Right forelimb (tissue), 1 donor: ENCODE measurements at regions not wholly inside any gene's neighbourhood (a gene's known extent, or its start where the extent isn't known, plus 50 kb on each side); places are given as distances from the start of the nearest gene placed in this dataset.
A peak's percentile ranks its signal among the peaks of the same experiment; 100 is the strongest.

ENCODE experiments used
- DNase-seq: peaks from one replicate; pipeline ENCODE4 v3.0.0-alpha.2; 2018

GRCh38 chr5:174159327-174160114 lies 114.0 kb downstream of the NSG2 start:
- DNase-seq: no peak

DNA sequence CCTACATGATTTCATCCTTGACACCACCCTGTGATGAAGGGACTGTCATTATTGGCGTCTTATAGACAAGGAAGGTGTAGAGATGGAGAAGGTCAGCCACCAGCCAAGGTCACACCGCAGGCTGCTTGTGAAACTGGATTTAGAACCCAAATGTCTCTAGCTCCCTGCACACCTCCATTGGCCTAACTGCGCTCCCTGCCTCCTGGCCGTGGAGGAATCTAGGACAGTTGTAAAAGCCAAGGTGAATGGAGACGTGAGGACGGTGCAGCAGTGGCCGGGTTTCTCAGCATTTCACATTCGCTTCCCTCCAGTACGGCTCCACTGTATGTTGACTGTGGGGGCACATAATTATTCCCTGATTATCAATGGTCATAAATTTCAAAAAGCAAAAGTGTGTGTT lies 119.9 kb downstream of the NSG2 start:
- no peak for DNase-seq

GRCh38 chr5:174166231-174167079 lies 120.9 kb downstream of the NSG2 start:
- no peak for DNase-seq

- no peak for DNase-seq
Measured at GRCh38 chr5:174167080-174167910, 121.8 kb downstream of the NSG2 start.

DNA sequence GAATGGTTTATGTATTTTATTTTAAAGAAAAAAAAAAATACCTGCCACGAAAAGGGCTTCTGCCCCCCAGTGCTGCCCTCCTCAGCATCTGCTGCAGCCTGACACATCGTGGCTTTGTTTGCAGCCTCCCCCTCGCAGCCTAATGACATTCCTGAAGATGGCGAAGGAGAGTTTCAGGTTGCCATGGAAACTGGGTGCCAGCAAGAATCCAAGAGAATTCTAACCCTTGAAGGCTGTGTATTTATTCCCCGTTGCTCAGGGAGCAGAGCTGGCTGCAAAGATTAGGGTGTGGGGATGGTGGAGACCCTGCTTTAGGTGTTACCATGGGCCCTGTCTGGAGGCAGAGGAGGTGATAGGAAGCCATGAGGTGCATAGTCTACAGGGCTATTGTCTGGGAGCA lies 126.6 kb downstream of the NSG2 start:
- no peak for DNase-seq

GRCh38 chr5:174172566-174172965 lies 127.1 kb downstream of the NSG2 start:
- DNase-seq: no peak

- no peak for DNase-seq
Measured at GRCh38 chr5:174173766-174174165, 128.3 kb downstream of the NSG2 start.

- no peak for DNase-seq
Measured at GRCh38 chr5:174175716-174176268, 130.3 kb downstream of the NSG2 start.

- no peak for DNase-seq
Measured at GRCh38 chr5:174176511-174176910, 131.0 kb downstream of the NSG2 start.

DNA sequence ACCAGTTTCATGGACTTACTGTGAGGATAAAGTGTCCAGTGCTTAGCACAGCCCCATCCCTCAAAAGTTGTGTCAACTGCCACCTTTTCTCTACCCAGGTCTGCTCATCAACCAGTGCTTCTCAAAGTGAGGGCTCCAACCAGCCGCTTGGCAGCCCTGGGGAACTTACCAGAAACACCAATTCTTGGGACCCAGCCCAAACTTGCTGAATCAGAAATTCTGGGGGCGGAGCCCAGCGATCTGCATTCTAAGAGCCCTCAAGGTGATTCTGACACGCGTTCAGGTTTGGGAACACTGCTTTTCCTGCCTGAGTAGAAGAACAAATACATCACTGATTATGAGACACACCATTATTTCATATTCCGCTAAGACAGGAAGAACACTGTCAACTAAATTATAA lies 132.0 kb downstream of the NSG2 start:
- DNase-seq: no peak

- no peak for DNase-seq
Measured at GRCh38 chr5:174177976-174178605, 132.6 kb downstream of the NSG2 start.

DNA sequence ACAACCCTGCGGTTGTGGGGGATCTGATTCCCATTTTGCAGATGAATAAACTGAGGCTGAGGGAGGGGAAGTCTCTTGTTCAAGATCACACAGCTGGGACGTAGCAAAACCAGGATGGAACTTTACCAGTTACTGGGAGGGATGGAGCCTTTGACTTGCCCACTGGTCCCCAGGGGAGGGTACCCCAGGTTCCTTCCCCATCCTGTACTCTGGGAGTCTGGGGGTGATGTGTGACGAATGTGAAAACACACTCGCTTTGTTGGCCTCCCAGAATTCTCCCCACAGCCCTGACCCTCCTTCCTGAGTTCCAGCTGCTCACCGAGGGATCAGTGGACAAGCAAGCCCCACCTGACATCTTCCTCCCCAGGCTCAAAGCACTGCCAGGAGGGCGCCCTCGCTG lies 135.1 kb downstream of the NSG2 start:
- no peak for DNase-seq

GRCh38 chr5:174182111-174182510 lies 136.6 kb downstream of the NSG2 start:
- DNase-seq: no peak

- no peak for DNase-seq
Measured at GRCh38 chr5:174183701-174184100, 138.2 kb downstream of the NSG2 start.

DNA sequence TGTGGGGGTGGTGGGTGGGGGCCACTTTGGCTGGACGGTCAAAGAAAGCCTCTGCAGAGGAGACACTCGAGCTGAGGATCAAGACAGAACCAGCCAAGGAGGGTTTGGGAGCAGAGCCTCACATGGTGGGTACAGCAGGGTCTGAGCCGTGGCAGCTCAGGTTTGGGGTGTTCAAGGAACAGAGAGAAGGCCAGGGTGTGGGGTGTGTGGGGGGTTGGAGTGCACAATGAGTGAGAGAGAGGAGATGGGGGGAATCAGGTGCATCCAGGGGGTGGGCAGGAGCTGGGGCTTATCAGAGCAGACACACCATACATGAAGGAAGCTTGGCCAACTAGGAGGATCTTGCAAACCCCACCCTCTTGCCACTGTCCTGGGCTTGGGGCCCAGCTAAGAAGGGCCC lies 140.0 kb downstream of the NSG2 start:
- DNase-seq: no peak

DNA sequence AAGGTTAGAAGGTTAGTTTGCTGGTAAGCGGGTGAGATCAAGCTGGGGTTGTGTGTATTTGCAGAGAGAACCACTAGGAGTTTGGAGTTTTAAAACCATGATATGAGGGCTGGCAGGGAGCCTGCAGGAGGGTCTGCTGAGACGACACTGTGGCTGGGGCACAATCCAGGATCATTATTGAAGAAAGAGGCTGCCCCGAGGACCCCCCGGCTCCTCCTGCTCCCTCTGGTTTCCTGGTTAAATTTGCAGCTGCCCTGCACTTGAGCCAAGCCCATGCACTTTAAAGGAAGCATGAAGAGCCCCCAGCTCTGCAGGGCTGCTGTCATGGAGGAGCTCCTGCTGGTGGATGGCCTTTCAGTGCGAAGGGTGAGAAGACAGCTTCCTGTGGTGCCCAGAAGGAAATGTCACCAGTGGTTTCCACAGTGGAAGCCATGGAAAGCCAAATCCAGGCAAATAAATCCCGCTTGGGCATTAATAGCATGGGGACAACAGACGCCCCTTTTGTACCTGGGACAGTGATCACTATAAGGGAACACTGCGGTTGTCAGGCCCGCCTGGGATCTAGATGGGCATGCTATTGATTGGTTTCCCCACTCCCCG lies 140.7 kb downstream of the NSG2 start:
- DNase-seq: no peak

- no peak for DNase-seq
Measured at GRCh38 chr5:174187001-174187400, 141.5 kb downstream of the NSG2 start.

DNA sequence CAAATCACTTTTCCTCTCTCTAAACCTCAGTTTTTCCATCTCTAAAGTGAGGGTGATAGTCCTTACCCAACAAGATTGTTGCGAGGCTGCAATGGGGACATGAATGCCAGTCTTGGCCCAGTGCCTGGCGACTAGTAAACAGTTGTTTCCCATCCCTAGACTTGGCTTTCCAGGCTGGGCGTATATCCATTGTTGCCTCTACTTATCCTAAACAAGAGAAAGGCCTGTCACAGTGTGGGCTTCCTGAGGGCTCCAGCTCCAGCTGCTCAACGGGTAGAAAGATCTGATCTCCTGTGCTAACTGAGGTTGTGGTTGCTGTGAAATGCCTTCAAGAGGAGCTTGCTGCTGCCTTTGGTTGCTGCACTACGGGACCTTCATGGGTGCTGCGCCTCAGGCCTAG lies 142.0 kb downstream of the NSG2 start:
- no peak for DNase-seq

DNA sequence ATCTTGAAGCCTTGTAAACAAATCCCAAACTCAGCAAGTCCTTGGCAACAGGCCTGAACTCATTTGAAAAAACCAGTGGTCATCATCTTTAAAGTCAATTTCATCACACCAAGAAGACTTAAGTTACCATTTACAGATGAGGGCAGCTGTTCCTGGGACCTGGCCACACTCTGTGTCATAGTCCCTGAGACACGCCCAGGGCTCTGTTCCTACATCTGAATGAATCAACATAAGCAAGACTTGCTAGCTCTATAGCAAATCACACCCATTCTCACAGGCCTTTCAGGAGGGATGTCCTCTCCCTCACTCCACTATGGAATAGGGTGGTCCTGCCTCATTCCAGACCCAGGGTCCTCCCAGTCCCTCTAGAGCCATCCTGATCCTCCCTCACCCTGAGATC lies 142.8 kb downstream of the NSG2 start:
- DNase-seq: no peak

DNA sequence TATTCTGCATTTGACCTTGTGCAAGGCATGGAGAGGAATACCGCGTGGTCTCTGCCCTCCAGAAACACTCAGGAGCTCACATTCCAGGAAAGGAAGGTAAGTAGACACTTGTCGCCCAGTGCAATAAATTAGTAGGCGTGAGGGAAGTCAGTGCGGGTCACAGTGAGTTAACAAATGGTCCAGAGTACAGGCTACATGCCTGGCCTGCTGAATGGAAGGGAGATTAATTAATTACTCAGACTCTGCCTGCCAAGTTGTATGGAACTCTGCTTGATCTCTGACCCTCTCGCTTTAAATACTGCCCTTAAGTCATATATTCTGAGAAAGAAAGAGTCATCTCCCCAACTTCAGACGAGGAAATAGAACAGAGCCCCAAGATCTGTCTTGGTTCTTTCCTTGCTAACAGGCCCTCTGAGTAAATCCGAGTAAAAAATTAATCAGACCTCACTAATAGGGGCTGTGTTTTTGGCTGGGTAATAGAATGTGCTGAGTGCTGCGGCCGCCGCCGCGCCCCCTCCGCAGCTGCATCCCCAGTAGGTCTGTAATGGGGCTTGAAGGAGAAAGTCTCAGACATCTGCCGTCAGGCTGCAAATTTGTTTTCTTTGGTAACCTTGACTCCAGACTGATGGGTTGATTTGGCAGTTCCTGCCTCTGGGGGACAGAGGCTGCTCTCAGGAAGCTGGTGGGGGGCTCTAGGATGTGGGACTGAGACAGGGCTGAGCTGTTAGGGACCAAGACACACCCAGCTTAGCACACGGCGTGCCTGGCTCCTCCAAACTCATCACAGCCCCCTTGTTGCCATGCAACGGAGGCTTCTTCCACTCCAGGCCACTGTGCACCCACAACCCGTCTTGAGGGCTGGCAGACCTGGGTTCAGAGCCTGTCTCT lies 144.4 kb downstream of the NSG2 start:
- peak; percentile 53 for DNase-seq

DNA sequence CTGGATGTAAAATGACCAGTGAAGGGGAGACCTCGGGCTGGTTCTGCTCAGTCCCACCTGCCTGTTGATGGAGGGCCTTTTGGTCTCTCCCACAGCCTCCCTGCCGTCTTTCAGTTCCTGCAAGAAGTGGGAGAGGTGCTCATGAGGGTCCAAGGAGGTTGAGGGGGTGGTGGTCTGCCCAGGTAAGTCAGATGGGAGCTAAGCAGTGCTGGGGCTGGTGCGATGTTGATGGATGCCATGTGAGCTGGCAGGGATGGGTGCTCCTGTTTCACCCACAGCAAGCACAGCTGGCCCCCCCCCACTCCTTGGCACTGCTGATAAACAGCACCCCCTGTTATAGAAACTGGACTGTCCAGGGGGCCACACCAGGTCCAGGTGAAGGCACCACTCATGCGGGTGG lies 145.6 kb downstream of the NSG2 start:
- DNase-seq: no peak
